Endothelial cell of umbilical vein (primary cell): ENCODE measurements at regions not wholly inside any gene's neighbourhood (a gene's known extent, or its start where the extent isn't known, plus 50 kb on each side); places are given as distances from the start of the nearest gene placed in this dataset.

ENCODE experiments used
- BruUV-seq: library from RNA; stranded (reverse); fragments of 400-500 nt; replicated peaks from 2 replicates; lab custom pipeline; 2021; lab: Mats Ljungman, UMichigan
- CTCF ChIA-PET: fragments of 300-600, 350-600 bp; sonication (Branson Sonifier 250); formaldehyde crosslinking; loops from one replicate; lab custom pipeline; 2021; ENCODE audit warnings: antibody characterized with exemption, inconsistent platforms; lab: Charles Lee
- POLR2A ChIA-PET: fragments of 300-600, 350-600 bp; sonication (Branson Sonifier 250); formaldehyde crosslinking; loops from one replicate; lab custom pipeline; 2021; ENCODE audit warnings: antibody characterized with exemption, inconsistent platforms; lab: Charles Lee
- DNase-seq: peaks from one replicate; pipeline ENCODE4 v3.0.0-alpha.2; 2011; ENCODE audit warnings: low read depth, low spot score
- FAIRE-seq: peaks from 2 replicates; lab custom pipeline; 2011; peaks lifted over from hg19 to GRCh38; lab: Jason Lieb, UNC
- H2AFZ ChIP-seq: 2 replicates; pipeline ENCODE4 v1.6.0; 2012; ENCODE audit warnings: low read depth, low read length, control low read depth, inconsistent platforms
- H3K27ac ChIP-seq: 2 replicates; pipeline ENCODE4 v1.5.1; 2011; ENCODE audit warnings: low read depth, mild to moderate bottlenecking, control low read depth, low read length, moderate library complexity; ENCODE audit not compliant: insufficient read depth
- H3K27me3 ChIP-seq, 2 experiments: 2 replicates each; pipeline versions ENCODE4 v1.6.0 to v1.6.1; 2011; ENCODE audit warnings: low read length in 2 of 2, mixed read lengths in 1 of 2; ENCODE audit not compliant: control insufficient read depth in 2 of 2, insufficient read depth in 2 of 2
- H3K36me3 ChIP-seq, 2 experiments: 2 replicates in 1 of 2; 3 replicates in 1 of 2; pipeline ENCODE4 v1.5.1; 2011; ENCODE audit warnings: low read length in 2 of 2, mild to moderate bottlenecking in 1 of 2, moderate library complexity in 1 of 2; ENCODE audit not compliant: control insufficient read depth in 2 of 2, insufficient read depth in 2 of 2; ENCODE audit errors: extremely low read depth in 1 of 2
- H3K4me1 ChIP-seq: 3 replicates; pipeline ENCODE4 v1.5.1; 2011; ENCODE audit warnings: mild to moderate bottlenecking, low read length; ENCODE audit not compliant: control insufficient read depth, insufficient read depth; ENCODE audit errors: extremely low read depth
- H3K4me2 ChIP-seq: 2 replicates; pipeline ENCODE4 v1.6.1; 2011; ENCODE audit warnings: low read length, control low read depth, mixed read lengths; ENCODE audit not compliant: insufficient read depth
- H3K4me3 ChIP-seq, 3 experiments: fragments of 200-600 bp in 1 of 3; sonication (generic), shearing (Covaris generic) in 1 of 3; replicated peaks in 1 of 3; 2 replicates each; pipeline ENCODE4 v1.5.1; 2011 to 2016; ENCODE audit warnings: control low read depth in 3 of 3, low read length in 3 of 3, mild to moderate bottlenecking in 2 of 3, inconsistent platforms in 1 of 3, low read depth in 1 of 3, moderate library complexity in 1 of 3; ENCODE audit not compliant: insufficient read depth in 1 of 3
- H3K79me2 ChIP-seq: 2 replicates; pipeline ENCODE4 v1.6.0; 2012; ENCODE audit warnings: low read length, inconsistent platforms; ENCODE audit not compliant: control insufficient read depth, insufficient read depth
- H3K9ac ChIP-seq: replicated peaks from 2 replicates; pipeline ENCODE3; 2011; ENCODE audit warnings: low read length, control low read depth; ENCODE audit not compliant: insufficient read depth; ENCODE audit errors: extremely low read depth
- H3K9me1 ChIP-seq: replicated peaks from 3 replicates; pipeline ENCODE4 v1.6.0; 2011; ENCODE audit warnings: mild to moderate bottlenecking, low read length; ENCODE audit not compliant: control insufficient read depth, insufficient read depth; ENCODE audit errors: extremely low read depth
- H3K9me3 ChIP-seq: replicated peaks from 2 replicates; pipeline ENCODE4 v1.5.1; 2012; ENCODE audit warnings: low read length, inconsistent platforms; ENCODE audit not compliant: control insufficient read depth, insufficient read depth
- H4K20me1 ChIP-seq: replicated peaks from 2 replicates; pipeline ENCODE3; 2011; ENCODE audit warnings: mild to moderate bottlenecking, low read length; ENCODE audit not compliant: control insufficient read depth, insufficient read depth; ENCODE audit errors: extremely low read depth
- EZH2 ChIP-seq: IDR thresholded peaks from 2 replicates; pipeline ENCODE4 v1.6.1; 2012; ENCODE audit warnings: borderline replicate concordance, low read depth, mild to moderate bottlenecking, moderate library complexity, low read length, inconsistent platforms; ENCODE audit not compliant: severe bottlenecking
- FOS ChIP-seq: IDR thresholded peaks from 2 replicates; pipeline ENCODE4 v1.6.1; 2011; ENCODE audit warnings: mild to moderate bottlenecking, low read length, moderate library complexity, borderline replicate concordance; ENCODE audit not compliant: insufficient read depth
- GATA2 ChIP-seq: IDR thresholded peaks from 2 replicates; pipeline ENCODE4 v1.7.0; 2011; ENCODE audit warnings: low read depth, mild to moderate bottlenecking, moderate library complexity, mixed read lengths, low read length; ENCODE audit not compliant: insufficient read length, insufficient read depth
- JUN ChIP-seq: IDR thresholded peaks from 2 replicates; pipeline ENCODE4 v1.6.1; 2011; ENCODE audit warnings: borderline replicate concordance, low read depth; ENCODE audit not compliant: insufficient read length, insufficient read depth
- MAX ChIP-seq: IDR thresholded peaks from 2 replicates; pipeline ENCODE4 v1.6.1; 2011; ENCODE audit not compliant: insufficient read depth, insufficient read length
- MYC ChIP-seq: IDR thresholded peaks from one replicate; pipeline ENCODE4 v1.6.1; 2011; ENCODE audit warnings: mild to moderate bottlenecking, low read depth, low read length
- POLR2A ChIP-seq: IDR thresholded peaks from 2 replicates; pipeline ENCODE4 v1.6.1; 2012; ENCODE audit warnings: low read depth, mild to moderate bottlenecking, control low read depth, low read length
- POLR2AphosphoS5 ChIP-seq: IDR thresholded peaks from 2 replicates; pipeline ENCODE4 v1.6.1; 2012; ENCODE audit warnings: low read depth, mild to moderate bottlenecking, control low read depth, low read length, moderate library complexity; ENCODE audit not compliant: insufficient read depth
- dilution Hi-C: fragments of 300-500 bp; cut with MboI; formaldehyde crosslinking; loops from one replicate; pipeline ENCODE4 v1.15.0; 2019; ENCODE audit warnings: low sequenced_read_pairs; ENCODE audit not compliant: extremely low pct_ligation_motif_present
- intact Hi-C: fragments of 100-400 bp; cut with micrococcal nuclease; formaldehyde crosslinking; loops from one replicate; pipeline ENCODE4 v1.10.0; 2022
- TF ChIP-seq, protein P1 (sequence below), 2 donors: IDR thresholded peaks; 1 replicate in 1 of 2; 2 replicates in 1 of 2; pipeline ENCODE4 v1.5.1; 2011; ENCODE audit warnings: low read length in 2 of 2, mild to moderate bottlenecking in 2 of 2, moderate library complexity in 2 of 2, control low read depth in 1 of 2, inconsistent platforms in 1 of 2, low read depth in 1 of 2; ENCODE audit not compliant: insufficient read depth in 1 of 2; ENCODE audit errors: extremely low read depth in 1 of 2

DNA sequence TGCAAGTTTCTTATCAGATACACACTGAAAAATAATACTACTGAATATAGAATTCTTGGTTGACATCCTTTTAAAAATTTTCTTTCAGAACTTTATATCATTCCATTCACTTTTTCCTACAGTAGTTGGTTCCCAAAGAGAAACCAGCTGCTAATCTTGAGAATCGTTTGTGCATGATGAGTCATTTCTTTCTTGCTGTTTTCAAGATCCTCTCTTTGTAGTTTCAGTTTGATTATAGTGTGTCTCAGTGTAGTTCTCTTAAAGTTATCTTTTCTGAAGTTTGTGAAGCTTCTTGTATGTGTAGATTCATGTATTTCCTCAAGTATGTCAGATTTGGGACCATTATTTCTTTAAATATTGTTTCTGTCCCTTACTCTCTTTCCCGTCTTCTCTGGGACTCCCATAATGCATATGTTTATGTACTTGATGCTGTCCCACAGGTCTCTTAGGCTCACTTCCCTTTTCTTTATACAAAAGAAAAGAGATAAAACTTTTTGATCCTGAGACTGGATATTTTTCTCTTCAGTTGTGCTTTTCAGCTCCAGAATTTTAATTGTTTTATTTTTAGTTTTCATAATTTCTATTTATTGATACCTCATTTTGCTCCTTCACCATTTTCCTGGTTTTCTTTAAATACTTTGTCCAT is 801.0 kb downstream of the TDRD15 start:
- DNase-seq: no peak
- dilution Hi-C loops: no loop called here
- BruUV-seq: no TSS peak

More for the DNA sequence above, 801.0 kb downstream of the TDRD15 start:
- POLR2A ChIA-PET: no interaction called here
- H3K79me2 ChIP-seq: no peaks in the 10 kb centered on the region
- H3K4me2 ChIP-seq: no peak overlapping the region
- intact Hi-C loops: no loop called here
- no peak for TF ChIP-seq GATA2
- no peak for TF ChIP-seq MAX
- TF ChIP-seq EZH2: no peak
- TF ChIP-seq JUN: no peak
- no peak for TF ChIP-seq POLR2A
- TF ChIP-seq MYC: no peak
- no peak for TF ChIP-seq POLR2AphosphoS5
- TF ChIP-seq, protein P1, sequence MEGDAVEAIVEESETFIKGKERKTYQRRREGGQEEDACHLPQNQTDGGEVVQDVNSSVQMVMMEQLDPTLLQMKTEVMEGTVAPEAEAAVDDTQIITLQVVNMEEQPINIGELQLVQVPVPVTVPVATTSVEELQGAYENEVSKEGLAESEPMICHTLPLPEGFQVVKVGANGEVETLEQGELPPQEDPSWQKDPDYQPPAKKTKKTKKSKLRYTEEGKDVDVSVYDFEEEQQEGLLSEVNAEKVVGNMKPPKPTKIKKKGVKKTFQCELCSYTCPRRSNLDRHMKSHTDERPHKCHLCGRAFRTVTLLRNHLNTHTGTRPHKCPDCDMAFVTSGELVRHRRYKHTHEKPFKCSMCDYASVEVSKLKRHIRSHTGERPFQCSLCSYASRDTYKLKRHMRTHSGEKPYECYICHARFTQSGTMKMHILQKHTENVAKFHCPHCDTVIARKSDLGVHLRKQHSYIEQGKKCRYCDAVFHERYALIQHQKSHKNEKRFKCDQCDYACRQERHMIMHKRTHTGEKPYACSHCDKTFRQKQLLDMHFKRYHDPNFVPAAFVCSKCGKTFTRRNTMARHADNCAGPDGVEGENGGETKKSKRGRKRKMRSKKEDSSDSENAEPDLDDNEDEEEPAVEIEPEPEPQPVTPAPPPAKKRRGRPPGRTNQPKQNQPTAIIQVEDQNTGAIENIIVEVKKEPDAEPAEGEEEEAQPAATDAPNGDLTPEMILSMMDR (IDR thresholded peaks at IDR 0.05; ENCODE audit: extremely low read depth in 1 of 2, insufficient read depth in 1 of 2, low read depth in 1 of 2, low read length in 2 of 2): no peak
- no peak for TF ChIP-seq FOS
- CTCF ChIA-PET: interaction anchor here (1.4 kb wide), 1 partner anchor 11 kb away, joined by 4 read pairs; no protein-coding TSS in a partner anchor
- H2AFZ ChIP-seq: no peak overlapping the region
- no peaks in the 10 kb centered on the region for H3K36me3 ChIP-seq
- no peaks in the 10 kb centered on the region for H3K9me1 ChIP-seq
- H3K9ac ChIP-seq: no peak overlapping the region
- no peaks in the 10 kb centered on the region for H4K20me1 ChIP-seq
- H3K9me3 ChIP-seq: peaks cover 2% of the 10 kb centered on the region
- no peaks in the 10 kb centered on the region for H3K4me1 ChIP-seq
- H3K27me3 ChIP-seq: no peaks in the 10 kb centered on the region
- FAIRE-seq: no peak
- no peak overlapping the region for H3K27ac ChIP-seq
- no peak overlapping the region for H3K4me3 ChIP-seq
